Thyroid gland (tissue), 4 donors: ENCODE measurements at regions not wholly inside any gene's neighbourhood (a gene's known extent, or its start where the extent isn't known, plus 50 kb on each side); places are given as distances from the start of the nearest gene placed in this dataset.

Source experiments
- DNase-seq, 2 donors: peaks; one replicate each; pipeline ENCODE4 v3.0.0-alpha.2; 2019
- H3K27ac ChIP-seq, 3 donors: fragments of 200-600 bp; sonication (generic); 1 replicate in 2 of 3; 2 replicates in 1 of 3; pipeline ENCODE4 v1.5.1; 2016 to 2019; ENCODE audit warnings: mild to moderate bottlenecking in 1 of 3, moderate library complexity in 1 of 3
- H3K27me3 ChIP-seq: fragments of 200-600 bp; sonication (generic); one replicate; pipeline ENCODE4 v1.5.1; 2019
- H3K36me3 ChIP-seq, 2 donors: fragments of 200-600 bp; sonication (generic); one replicate each; pipeline ENCODE4 v1.5.1; 2016 to 2019
- H3K4me1 ChIP-seq, 2 donors: fragments of 200-600 bp; sonication (generic); one replicate each; pipeline ENCODE4 v1.5.1; 2017 to 2019
- H3K4me3 ChIP-seq, 3 donors: fragments of 200-600 bp; sonication (generic); replicated peaks in 1 of 3; 1 replicate in 2 of 3; 2 replicates in 1 of 3; pipeline ENCODE4 v1.5.1; 2016; ENCODE audit warnings: mild to moderate bottlenecking in 1 of 3
- H3K9me3 ChIP-seq: fragments of 200-600 bp; sonication (generic); one replicate; pipeline ENCODE4 v1.5.1; 2017
- CTCF ChIP-seq, 6 experiments: fragments of 200-600 bp in 3 of 6; fragments of 450-650 bp in 3 of 6; sonication (generic) in 3 of 6; IDR thresholded peaks; one replicate each; pipeline ENCODE4 v1.5.1; 2016 to 2019; ENCODE audit warnings: antibody characterized with exemption in 6 of 6, mild to moderate bottlenecking in 2 of 6, inconsistent platforms in 1 of 6, moderate library complexity in 1 of 6
- POLR2A ChIP-seq, 2 donors: fragments of 450-650 bp; IDR thresholded peaks; one replicate each; pipeline ENCODE4 v1.6.1; 2017; ENCODE audit warnings: antibody characterized with exemption in 2 of 2, mild to moderate bottlenecking in 2 of 2, moderate library complexity in 1 of 2
- WGBS, 2 donors: methylation state at CpG; one replicate each; pipeline ENCODE4 v1.1.5; 2017; 5-methylcytosine and 5-hydroxymethylcytosine counted together
- intact Hi-C: fragments of 100-400 bp; cut with DNase I; formaldehyde crosslinking; loops from one replicate; pipeline ENCODE4 v1.15.1; 2023

DNA sequence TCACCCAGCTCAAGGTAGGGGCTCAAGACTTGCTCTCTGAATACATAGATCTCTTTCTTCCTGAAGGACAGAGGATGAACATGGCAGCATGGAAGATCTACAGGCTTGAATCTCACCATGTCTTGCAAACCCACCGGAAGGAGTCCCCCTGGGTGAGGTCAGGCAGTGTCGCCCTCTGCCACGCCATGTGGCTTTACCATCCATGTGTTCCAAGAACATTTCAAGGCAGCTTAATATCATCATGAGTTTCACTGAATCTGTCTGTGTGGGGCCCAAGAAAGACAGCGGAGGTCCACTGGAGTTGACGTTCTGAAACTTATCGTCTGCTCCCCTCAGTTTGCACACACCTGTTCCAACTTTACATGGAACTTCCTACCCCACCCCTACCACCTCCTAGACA lies 1202.6 kb downstream of the TBC1D22A start:
- Histone ChIP-seq H3K36me3 (no peaks in the 10 kb centered on the region), H3K9me3 (no peaks in the 10 kb centered on the region), H3K4me1 (no peaks in the 10 kb centered on the region), H3K4me3 (no peak overlapping the region), H3K27me3 (no peaks in the 10 kb centered on the region), H3K27ac (no peak overlapping the region)
- TF ChIP-seq CTCF (IDR thresholded peaks at IDR 0.05) (no peak), POLR2A (IDR thresholded peaks at IDR 0.05) (no peak)
- DNase-seq = no peak
- WGBS, 2 donors = 94 to 95% methylated on average over 6 of the region's 6 CpGs
- intact Hi-C loops = no loop called here

GRCh38 chr22:47963660-47964059 lies 1201.2 kb downstream of the TBC1D22A start:
- Histone ChIP-seq H3K4me1 (no peaks in the 10 kb centered on the region), H3K36me3 (no peaks in the 10 kb centered on the region), H3K27ac (no peak overlapping the region), H3K9me3 (no peaks in the 10 kb centered on the region), H3K4me3 (no peak overlapping the region), H3K27me3 (no peaks in the 10 kb centered on the region)
- 89 to 92% methylated on average over 6 of the region's 6 CpGs for WGBS, 2 donors
- no peak for DNase-seq
- TF ChIP-seq POLR2A (IDR thresholded peaks at IDR 0.05) = no peak
- no peak for TF ChIP-seq CTCF (IDR thresholded peaks at IDR 0.05)
- intact Hi-C loops = no loop called here

GRCh38 chr22:47957649-47958048 lies 1195.2 kb downstream of the TBC1D22A start:
- H3K27me3 ChIP-seq = no peaks in the 10 kb centered on the region
- TF ChIP-seq POLR2A (IDR thresholded peaks at IDR 0.05) (no peak), CTCF (IDR thresholded peaks at IDR 0.05) (no peak)
- H3K4me1 ChIP-seq = no peaks in the 10 kb centered on the region
- H3K9me3 ChIP-seq = no peaks in the 10 kb centered on the region
- no peak for DNase-seq
- 92 to 94% methylated on average over 2 of the region's 2 CpGs for WGBS, 2 donors
- H3K27ac ChIP-seq = no peak overlapping the region
- no peaks in the 10 kb centered on the region for H3K36me3 ChIP-seq
- H3K4me3 ChIP-seq = no peak overlapping the region
- intact Hi-C loops = no loop called here

DNA sequence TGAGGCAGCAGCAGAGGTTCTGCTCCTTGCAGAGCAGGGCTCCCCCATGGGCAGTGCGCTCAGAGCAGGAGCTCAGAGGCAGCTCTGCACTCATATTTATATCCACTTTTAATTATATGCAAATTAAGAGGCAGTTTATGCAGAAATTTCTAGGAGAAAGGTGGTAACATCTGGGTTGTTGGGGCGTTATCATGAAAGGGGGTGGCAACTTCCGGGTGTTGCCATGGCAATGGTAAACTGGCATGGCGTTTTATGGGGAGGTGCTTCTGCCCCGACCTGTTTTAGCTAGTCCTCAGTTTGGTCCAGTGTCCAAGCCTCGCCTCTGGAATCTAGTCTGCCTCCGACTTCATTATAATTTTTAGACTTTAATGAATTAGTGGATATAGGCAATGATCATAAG lies 1191.7 kb downstream of the TBC1D22A start:
- Histone ChIP-seq H3K4me1 (no peaks in the 10 kb centered on the region), H3K27me3 (no peaks in the 10 kb centered on the region), H3K9me3 (no peaks in the 10 kb centered on the region), H3K4me3 (no peak overlapping the region), H3K36me3 (no peaks in the 10 kb centered on the region), H3K27ac (no peak overlapping the region)
- no peak for DNase-seq
- intact Hi-C loops = no loop called here
- TF ChIP-seq CTCF (IDR thresholded peaks at IDR 0.05) (no peak), POLR2A (IDR thresholded peaks at IDR 0.05) (no peak)
- 81 to 89% methylated on average over 7 of the region's 7 CpGs for WGBS, 2 donors

- no peak overlapping the region for H3K27ac ChIP-seq
- intact Hi-C loops = no loop called here
- 76 to 87% methylated on average over 5 to 6 of the region's 6 CpGs for WGBS, 2 donors
- no peaks in the 10 kb centered on the region for H3K4me1 ChIP-seq
- H3K4me3 ChIP-seq = no peak overlapping the region
- no peaks in the 10 kb centered on the region for H3K36me3 ChIP-seq
- H3K9me3 ChIP-seq = no peaks in the 10 kb centered on the region
- no peaks in the 10 kb centered on the region for H3K27me3 ChIP-seq
- TF ChIP-seq POLR2A (IDR thresholded peaks at IDR 0.05) = no peak
- no peak for DNase-seq
Measured at GRCh38 chr22:47944941-47945340, 1182.5 kb downstream of the TBC1D22A start.
